ENCODE measurements at regions not wholly inside any gene's neighbourhood (a gene's known extent, or its start where the extent isn't known, plus 50 kb on each side); places are given as distances from the start of the nearest gene placed in this dataset.
A peak's percentile ranks its signal among the peaks of the same experiment; 100 is the strongest.

DNA sequence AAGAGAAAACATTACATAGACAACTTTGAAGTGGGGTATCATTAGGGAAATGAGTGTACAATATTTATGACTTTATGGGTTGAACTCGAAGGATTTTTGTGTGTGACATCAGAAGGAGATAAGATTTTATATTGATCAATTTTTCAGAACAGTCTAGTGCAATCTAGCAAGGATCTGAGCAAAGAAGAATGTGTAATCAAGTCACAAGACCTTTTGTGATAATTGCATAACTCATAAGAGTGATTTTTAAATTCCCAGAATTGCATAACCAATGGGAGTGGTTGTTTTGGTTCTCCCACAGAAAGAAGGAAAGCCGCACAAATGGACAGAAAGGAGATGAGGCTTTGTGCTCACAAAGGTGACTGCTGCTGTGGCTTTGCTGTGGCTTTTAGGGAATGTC lies 441.8 kb upstream of the FLRT2 start:
- no peak for DNase-seq
- Histone ChIP-seq H3K27me3 (ENCODE audit: low read depth) (no peaks in the 10 kb centered on the region), H3K27ac (no peak overlapping the region), H3K9me3 (no peaks in the 10 kb centered on the region), H3K36me3 (no peaks in the 10 kb centered on the region), H3K4me1 (no peaks in the 10 kb centered on the region), H3K4me3 (no peak overlapping the region)
- TF ChIP-seq, protein P1, sequence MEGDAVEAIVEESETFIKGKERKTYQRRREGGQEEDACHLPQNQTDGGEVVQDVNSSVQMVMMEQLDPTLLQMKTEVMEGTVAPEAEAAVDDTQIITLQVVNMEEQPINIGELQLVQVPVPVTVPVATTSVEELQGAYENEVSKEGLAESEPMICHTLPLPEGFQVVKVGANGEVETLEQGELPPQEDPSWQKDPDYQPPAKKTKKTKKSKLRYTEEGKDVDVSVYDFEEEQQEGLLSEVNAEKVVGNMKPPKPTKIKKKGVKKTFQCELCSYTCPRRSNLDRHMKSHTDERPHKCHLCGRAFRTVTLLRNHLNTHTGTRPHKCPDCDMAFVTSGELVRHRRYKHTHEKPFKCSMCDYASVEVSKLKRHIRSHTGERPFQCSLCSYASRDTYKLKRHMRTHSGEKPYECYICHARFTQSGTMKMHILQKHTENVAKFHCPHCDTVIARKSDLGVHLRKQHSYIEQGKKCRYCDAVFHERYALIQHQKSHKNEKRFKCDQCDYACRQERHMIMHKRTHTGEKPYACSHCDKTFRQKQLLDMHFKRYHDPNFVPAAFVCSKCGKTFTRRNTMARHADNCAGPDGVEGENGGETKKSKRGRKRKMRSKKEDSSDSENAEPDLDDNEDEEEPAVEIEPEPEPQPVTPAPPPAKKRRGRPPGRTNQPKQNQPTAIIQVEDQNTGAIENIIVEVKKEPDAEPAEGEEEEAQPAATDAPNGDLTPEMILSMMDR (IDR thresholded peaks at IDR 0.05), result no peak
- peak in 1 of 2 donors; percentile 60 for ATAC-seq
- intact Hi-C loops (cut with DNase I), result no loop called here

DNA sequence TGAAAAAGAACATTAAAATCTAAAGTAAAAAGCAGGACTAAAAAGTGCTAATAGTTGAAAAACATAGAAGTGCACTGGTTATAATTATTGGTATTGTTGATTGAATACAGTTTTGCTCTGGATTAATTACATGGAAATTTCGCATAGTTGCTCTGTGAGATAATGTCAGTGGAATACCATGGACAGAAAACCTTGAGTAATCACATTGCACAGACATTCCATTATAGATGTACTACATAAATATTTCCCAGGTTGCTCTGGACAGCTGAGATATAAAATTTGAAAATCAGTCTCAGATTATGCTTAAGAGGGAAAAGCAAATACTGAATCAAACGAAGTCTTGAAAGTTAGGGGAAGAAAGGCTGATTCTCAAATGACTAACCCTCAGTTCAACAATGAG lies 439.3 kb upstream of the FLRT2 start:
- Histone ChIP-seq H3K36me3 (no peaks in the 10 kb centered on the region), H3K27ac (no peak overlapping the region), H3K4me3 (no peak overlapping the region), H3K9me3 (no peaks in the 10 kb centered on the region), H3K27me3 (ENCODE audit: low read depth) (no peaks in the 10 kb centered on the region), H3K4me1 (no peaks in the 10 kb centered on the region)
- DNase-seq (no peak), ATAC-seq (no peak)
- TF ChIP-seq, protein P1 (IDR thresholded peaks at IDR 0.05), result no peak
- intact Hi-C loops (cut with DNase I), result no loop called here

DNA sequence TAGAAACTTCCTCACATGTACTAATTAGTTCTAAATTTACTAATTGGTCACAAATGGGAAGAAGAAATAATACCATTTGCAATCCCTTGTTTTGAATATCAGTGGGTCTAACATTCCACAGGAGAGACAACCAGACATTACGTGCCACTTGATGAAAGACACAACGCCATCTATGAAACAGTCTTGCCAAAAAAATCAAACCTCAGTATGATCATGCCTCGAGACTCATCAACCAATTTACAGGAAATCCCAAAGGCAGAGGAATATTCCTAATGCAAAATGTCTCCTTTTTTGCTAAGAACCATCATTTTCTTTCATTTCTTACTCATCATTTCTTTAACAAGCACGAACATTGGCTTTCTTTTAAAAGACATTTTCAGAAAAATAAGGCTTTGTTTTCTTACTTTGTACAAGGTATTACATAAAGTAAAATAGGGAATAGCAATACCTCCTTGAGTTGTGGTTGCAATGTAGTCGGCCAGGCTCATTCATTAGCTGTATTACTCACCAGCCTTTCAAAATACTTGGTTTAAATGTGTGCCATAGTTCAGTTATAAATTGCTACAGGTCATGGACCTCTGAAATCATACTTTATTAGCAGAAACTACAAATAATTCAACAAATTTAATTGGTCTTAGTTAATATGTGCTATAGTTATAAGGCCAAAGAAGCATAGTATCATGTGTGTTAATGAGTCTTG lies 436.2 kb upstream of the FLRT2 start:
- TF ChIP-seq, protein P1 (IDR thresholded peaks at IDR 0.05), result no peak
- Histone ChIP-seq H3K4me3 (no peak overlapping the region), H3K36me3 (no peaks in the 10 kb centered on the region), H3K27me3 (ENCODE audit: low read depth) (no peaks in the 10 kb centered on the region), H3K4me1 (no peaks in the 10 kb centered on the region), H3K27ac (no peak overlapping the region), H3K9me3 (no peaks in the 10 kb centered on the region)
- ATAC-seq (no peak), DNase-seq (no peak)
- intact Hi-C loops (cut with DNase I), result no loop called here

DNA sequence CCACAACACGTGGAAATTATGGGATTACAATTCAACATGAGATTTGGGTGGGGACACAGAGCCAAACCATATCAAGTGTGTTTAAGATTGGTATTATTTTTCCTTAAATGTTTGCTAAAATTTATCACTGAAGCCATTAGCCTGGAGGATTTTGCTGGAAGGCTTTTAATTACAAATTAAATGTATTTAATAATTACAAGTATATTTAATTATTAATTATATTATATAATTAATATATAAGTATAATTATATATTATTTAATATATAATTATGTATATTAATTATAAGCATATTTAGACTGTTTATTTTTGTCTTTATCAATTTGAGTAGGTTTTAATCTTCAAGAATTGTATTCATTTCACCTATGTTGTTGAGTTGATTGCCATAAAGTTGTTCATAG lies 427.4 kb upstream of the FLRT2 start:
- Histone ChIP-seq H3K4me1 (no peaks in the 10 kb centered on the region), H3K4me3 (no peak overlapping the region), H3K36me3 (no peaks in the 10 kb centered on the region), H3K27ac (no peak overlapping the region), H3K9me3 (no peaks in the 10 kb centered on the region), H3K27me3 (ENCODE audit: low read depth) (no peaks in the 10 kb centered on the region)
- ATAC-seq (no peak), DNase-seq (no peak)
- intact Hi-C loops (cut with DNase I), result no loop called here
- TF ChIP-seq, protein P1 (IDR thresholded peaks at IDR 0.05), result no peak

DNA sequence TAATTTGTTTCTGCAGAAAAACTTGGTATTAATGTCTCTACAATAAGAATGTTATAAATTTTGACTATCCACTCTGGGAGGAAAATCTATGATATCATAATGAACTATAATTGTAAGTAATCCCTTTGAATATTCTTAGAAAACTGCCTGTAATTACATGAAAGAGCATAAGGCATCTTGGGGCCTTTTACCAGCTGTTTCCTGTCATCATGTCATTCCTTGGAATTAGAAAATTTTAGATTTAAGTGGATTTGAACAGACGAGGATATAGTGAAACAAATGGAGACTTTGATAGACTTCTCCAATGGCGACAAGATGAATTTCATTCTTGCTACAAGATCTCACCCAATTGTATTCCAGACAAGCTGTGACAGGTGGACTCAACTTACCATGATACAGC lies 423.4 kb upstream of the FLRT2 start:
- H3K27me3 ChIP-seq (ENCODE audit: low read depth), result no peaks in the 10 kb centered on the region
- H3K27ac ChIP-seq, result no peak overlapping the region
- TF ChIP-seq, protein P1 (IDR thresholded peaks at IDR 0.05), result no peak
- H3K4me1 ChIP-seq, result no peaks in the 10 kb centered on the region
- no peaks in the 10 kb centered on the region for H3K36me3 ChIP-seq
- no peak overlapping the region for H3K4me3 ChIP-seq
- intact Hi-C loops (cut with DNase I), result no loop called here
- no peaks in the 10 kb centered on the region for H3K9me3 ChIP-seq
- DNase-seq, result no peak
- ATAC-seq, result no peak
